ENCODE measurements at regions not wholly inside any gene's neighbourhood (a gene's known extent, or its start where the extent isn't known, plus 50 kb on each side); places are given as distances from the start of the nearest gene placed in this dataset.

DNA sequence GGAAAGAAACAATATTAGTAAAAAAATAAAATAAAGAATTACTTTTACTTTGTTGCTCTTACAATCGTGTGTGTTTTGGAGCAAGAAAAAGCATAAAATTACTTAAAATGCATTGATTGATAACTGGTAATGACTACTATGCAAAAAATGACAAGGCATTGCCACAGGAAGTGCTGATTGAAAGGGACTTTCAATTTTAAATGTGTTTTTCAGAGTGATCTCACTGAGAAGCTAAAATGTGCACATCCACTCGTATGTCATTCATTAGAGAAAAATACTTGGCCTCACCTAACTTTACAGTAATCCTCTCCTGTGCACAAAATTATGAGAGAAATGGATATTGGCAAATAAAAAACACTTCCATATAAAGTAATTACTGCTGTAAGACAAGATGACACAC lies 934.9 kb downstream of the SLITRK6 start:
- no peak for TF ChIP-seq EZH2 (IDR thresholded peaks at IDR 0.05; ENCODE audit: insufficient read depth, poor library complexity, severe bottlenecking)
- TF ChIP-seq EZH2phosphoT487 (IDR thresholded peaks at IDR 0.05; ENCODE audit: insufficient read depth, low read depth) = no peak
